ENCODE measurements at regions not wholly inside any gene's neighbourhood (a gene's known extent, or its start where the extent isn't known, plus 50 kb on each side); places are given as distances from the start of the nearest gene placed in this dataset.

DNA sequence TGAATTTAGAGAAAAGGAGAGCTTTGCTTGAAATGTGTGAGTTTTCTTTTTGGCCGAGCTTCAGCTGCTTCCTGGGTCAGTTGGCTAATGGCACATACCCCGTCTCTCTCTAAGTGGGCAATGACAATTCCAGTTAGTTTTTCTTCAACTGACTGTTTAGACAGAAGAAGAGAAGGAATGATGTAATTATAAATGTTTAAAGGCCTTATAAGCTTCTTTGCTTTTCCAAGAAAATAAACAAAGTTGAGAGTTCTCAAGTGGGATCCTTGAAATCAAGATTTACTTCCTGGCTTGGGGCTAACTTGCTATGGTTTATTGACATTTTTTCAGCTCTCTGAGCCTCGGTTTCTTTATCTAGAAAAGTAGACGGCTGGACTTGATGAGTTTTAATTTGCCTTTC, 794.9 kb upstream of the ACVR2A start:
- no peak for DNase-seq (ENCODE audit: low read depth in 1 of 2, low spot score in 1 of 2)

DNA sequence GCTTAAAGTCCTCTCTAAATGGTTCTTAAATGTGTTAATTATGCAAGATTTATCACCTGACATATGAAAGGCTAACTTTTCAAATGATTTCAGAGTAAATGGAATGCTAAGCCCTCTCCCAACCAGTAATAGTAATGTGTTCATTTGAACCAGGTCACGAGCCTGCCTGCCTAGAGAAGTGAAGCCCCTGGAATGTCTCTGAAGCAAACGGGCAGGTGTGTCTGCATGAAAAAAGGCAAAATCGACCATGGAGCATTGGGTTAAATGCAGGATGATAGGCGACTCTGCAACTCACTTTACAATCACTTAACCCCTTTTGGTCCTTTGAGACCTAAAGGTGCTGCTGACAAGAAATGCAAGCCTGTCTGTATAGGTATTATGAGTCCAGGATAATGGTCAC, 798.4 kb upstream of the ACVR2A start:
- Histone ChIP-seq H3K27me3 (ENCODE audit: insufficient read depth, poor library complexity, severe bottlenecking) (peaks cover 2% of the 10 kb centered on the region), H3K27ac (replicated peaks) (no peak overlapping the region), H3K4me3 (replicated peaks; ENCODE audit: insufficient read depth, low read length) (no peak overlapping the region)
- TF ChIP-seq POLR2AphosphoS5 (IDR thresholded peaks at IDR 0.05; ENCODE audit: low read depth) (no peak), GABPA (IDR thresholded peaks at IDR 0.05; ENCODE audit: low read depth) (no peak), SPI1 (IDR thresholded peaks at IDR 0.05; ENCODE audit: borderline replicate concordance, low read depth) (no peak)
- TF ChIP-seq, protein P1, sequence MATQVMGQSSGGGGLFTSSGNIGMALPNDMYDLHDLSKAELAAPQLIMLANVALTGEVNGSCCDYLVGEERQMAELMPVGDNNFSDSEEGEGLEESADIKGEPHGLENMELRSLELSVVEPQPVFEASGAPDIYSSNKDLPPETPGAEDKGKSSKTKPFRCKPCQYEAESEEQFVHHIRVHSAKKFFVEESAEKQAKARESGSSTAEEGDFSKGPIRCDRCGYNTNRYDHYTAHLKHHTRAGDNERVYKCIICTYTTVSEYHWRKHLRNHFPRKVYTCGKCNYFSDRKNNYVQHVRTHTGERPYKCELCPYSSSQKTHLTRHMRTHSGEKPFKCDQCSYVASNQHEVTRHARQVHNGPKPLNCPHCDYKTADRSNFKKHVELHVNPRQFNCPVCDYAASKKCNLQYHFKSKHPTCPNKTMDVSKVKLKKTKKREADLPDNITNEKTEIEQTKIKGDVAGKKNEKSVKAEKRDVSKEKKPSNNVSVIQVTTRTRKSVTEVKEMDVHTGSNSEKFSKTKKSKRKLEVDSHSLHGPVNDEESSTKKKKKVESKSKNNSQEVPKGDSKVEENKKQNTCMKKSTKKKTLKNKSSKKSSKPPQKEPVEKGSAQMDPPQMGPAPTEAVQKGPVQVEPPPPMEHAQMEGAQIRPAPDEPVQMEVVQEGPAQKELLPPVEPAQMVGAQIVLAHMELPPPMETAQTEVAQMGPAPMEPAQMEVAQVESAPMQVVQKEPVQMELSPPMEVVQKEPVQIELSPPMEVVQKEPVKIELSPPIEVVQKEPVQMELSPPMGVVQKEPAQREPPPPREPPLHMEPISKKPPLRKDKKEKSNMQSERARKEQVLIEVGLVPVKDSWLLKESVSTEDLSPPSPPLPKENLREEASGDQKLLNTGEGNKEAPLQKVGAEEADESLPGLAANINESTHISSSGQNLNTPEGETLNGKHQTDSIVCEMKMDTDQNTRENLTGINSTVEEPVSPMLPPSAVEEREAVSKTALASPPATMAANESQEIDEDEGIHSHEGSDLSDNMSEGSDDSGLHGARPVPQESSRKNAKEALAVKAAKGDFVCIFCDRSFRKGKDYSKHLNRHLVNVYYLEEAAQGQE (IDR thresholded peaks at IDR 0.05; ENCODE audit: insufficient replicate concordance, low read depth): no peak
- DNase-seq (ENCODE audit: low read depth in 1 of 2, low spot score in 1 of 2): no peak

More for the DNA sequence above, 794.9 kb upstream of the ACVR2A start:
- H3K27ac ChIP-seq (replicated peaks): no peak overlapping the region
- TF ChIP-seq, protein P2, sequence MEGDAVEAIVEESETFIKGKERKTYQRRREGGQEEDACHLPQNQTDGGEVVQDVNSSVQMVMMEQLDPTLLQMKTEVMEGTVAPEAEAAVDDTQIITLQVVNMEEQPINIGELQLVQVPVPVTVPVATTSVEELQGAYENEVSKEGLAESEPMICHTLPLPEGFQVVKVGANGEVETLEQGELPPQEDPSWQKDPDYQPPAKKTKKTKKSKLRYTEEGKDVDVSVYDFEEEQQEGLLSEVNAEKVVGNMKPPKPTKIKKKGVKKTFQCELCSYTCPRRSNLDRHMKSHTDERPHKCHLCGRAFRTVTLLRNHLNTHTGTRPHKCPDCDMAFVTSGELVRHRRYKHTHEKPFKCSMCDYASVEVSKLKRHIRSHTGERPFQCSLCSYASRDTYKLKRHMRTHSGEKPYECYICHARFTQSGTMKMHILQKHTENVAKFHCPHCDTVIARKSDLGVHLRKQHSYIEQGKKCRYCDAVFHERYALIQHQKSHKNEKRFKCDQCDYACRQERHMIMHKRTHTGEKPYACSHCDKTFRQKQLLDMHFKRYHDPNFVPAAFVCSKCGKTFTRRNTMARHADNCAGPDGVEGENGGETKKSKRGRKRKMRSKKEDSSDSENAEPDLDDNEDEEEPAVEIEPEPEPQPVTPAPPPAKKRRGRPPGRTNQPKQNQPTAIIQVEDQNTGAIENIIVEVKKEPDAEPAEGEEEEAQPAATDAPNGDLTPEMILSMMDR (IDR thresholded peaks at IDR 0.05; ENCODE audit: insufficient read depth, low read length): no peak
- H3K27me3 ChIP-seq (ENCODE audit: insufficient read depth, poor library complexity, severe bottlenecking): no peaks in the 10 kb centered on the region
- H3K4me3 ChIP-seq (replicated peaks; ENCODE audit: insufficient read depth, low read length): no peak overlapping the region

DNA sequence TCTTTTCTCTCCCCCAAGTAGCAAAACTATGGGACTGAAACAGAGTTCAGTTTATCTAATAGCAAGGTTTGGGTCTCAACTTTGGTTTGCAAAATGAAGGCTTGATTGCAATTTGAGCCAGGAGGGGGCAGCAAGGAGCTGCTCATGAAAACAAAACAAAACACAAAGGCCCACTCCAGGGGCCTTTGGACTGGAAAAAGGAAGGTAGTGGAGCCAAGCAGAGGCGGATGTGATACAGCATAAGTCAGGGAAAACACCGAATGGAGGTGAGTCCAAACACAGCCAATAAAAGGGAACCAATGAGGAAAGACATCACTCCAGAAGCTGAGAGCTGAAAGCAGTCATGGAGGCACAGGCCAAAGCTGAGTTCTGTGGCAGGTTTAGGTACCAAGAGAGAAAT, 799.7 kb upstream of the ACVR2A start:
- DNase-seq (ENCODE audit: low read depth in 1 of 2, low spot score in 1 of 2): peak in 1 of 2 experiments; percentile 7
- H3K27ac ChIP-seq (replicated peaks): no peak overlapping the region
- TF ChIP-seq, protein P2 (IDR thresholded peaks at IDR 0.05; ENCODE audit: insufficient read depth, low read length): peak; percentile 40
- no peak for TF ChIP-seq POLR2AphosphoS5 (IDR thresholded peaks at IDR 0.05; ENCODE audit: low read depth)
- no peak overlapping the region for H3K4me3 ChIP-seq (replicated peaks; ENCODE audit: insufficient read depth, low read length)
- H3K27me3 ChIP-seq (ENCODE audit: insufficient read depth, poor library complexity, severe bottlenecking): peaks cover 2% of the 10 kb centered on the region

DNA sequence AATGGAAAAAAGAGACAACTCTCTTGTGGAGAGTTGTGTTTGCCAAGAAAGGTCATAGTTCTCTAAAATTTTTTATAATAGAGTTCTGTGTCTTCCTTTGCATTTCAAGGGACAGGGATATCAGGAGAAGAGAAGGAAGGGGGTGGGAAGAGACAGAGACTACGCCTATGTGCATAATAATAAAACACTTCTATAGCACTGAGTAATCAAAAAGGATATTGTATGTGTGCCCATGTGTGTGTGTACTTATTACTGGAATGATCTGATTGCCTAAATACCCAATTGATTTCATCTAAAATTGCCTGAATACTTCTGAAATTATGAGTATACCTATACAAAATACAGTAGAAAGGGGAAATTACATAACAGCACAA, 803.7 kb upstream of the ACVR2A start:
- no peak for TF ChIP-seq SPI1 (IDR thresholded peaks at IDR 0.05; ENCODE audit: borderline replicate concordance, low read depth)
- TF ChIP-seq, protein P2 (IDR thresholded peaks at IDR 0.05; ENCODE audit: insufficient read depth, low read length): no peak
- H3K27ac ChIP-seq (replicated peaks): no peak overlapping the region
- peaks cover 2% of the 10 kb centered on the region for H3K27me3 ChIP-seq (ENCODE audit: insufficient read depth, poor library complexity, severe bottlenecking)
- H3K4me3 ChIP-seq (replicated peaks; ENCODE audit: insufficient read depth, low read length): no peak overlapping the region
- DNase-seq (ENCODE audit: low read depth in 1 of 2, low spot score in 1 of 2): no peak

DNA sequence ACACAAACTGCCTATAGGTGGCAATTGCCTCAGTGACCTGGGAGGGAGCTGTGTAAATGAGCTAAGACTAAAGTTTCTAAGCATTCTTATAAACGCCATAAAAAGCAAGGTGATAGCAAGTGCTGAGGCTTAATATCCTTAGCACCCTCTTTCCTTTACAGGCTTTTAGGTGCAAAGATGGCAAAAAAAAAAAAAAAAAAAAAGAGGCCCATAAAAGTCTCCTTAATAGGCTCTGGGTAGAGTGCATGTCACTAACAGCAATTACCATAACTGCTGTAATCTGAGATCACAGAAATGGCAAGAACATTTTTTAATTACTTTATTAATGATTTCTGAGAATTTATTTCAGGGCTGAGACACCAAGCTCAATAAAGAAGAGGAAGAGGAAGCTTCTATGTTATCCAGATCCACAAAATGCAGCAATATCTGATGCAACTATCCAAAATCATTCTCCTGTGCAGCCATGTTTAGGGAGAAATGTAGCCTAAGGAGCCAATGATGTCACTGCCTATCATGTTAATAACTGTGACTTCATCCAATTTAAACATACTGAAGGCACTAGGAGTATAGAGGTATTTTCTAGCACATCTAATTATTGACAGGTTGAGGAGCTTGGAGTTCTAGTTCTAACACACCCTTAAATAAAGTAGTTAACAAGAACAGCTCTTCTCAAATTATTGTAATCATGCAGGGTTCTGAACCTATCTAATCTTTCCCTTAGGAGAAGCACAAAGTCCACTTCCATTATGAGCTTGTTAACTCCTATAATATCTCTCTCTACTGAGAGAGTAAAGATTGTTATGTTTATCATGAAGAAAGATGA, 804.3 kb upstream of the ACVR2A start:
- TF ChIP-seq, protein P2 (IDR thresholded peaks at IDR 0.05; ENCODE audit: insufficient read depth, low read length): no peak
- TF ChIP-seq SPI1 (IDR thresholded peaks at IDR 0.05; ENCODE audit: borderline replicate concordance, low read depth): no peak
- H3K27me3 ChIP-seq (ENCODE audit: insufficient read depth, poor library complexity, severe bottlenecking): peaks cover 2% of the 10 kb centered on the region
- no peak for DNase-seq (ENCODE audit: low read depth in 1 of 2, low spot score in 1 of 2)
- no peak overlapping the region for H3K4me3 ChIP-seq (replicated peaks; ENCODE audit: insufficient read depth, low read length)
- H3K27ac ChIP-seq (replicated peaks): no peak overlapping the region

Data from HL-60 (cell line).